ENCODE measurements at regions not wholly inside any gene's neighbourhood (a gene's known extent, or its start where the extent isn't known, plus 50 kb on each side); places are given as distances from the start of the nearest gene placed in this dataset.

DNA sequence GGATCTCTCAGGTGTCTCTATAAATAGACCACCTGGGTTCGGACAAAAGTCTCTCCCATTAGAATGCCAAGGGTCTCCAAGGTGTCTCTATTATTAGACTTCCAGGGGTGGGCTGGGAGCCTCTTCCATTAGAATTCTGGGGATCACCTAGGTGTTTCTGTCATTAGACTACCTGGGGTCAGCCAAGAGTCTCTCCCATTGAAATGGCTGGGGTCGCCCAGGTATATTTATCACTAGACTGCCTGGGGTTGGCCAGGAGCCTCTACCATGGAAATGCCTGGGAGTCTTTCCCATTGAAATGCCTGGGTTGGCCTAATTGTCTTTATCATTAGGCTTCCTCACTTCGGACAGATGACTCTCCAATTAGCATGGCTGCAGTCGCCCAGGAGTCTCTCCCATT, 1565.5 kb downstream of the UQCRFS1 start:
- H3K4me3 ChIP-seq (ENCODE audit: low read depth in 1 of 2, low read length in 2 of 2), result no peak overlapping the region
- H3K9me3 ChIP-seq (ENCODE audit: control insufficient read depth in 1 of 2, low read length in 2 of 2), result peaks cover 15 to 37% of the 10 kb centered on the region in 2 donors
- H3K27me3 ChIP-seq (ENCODE audit: control insufficient read depth in 1 of 2, insufficient read depth in 2 of 2, low read length in 2 of 2), result no peaks in the 10 kb centered on the region
- H3K9ac ChIP-seq (ENCODE audit: low read depth in 1 of 2, low read length in 2 of 2), result no peak overlapping the region
- no peaks in the 10 kb centered on the region for H3K4me1 ChIP-seq (ENCODE audit: control insufficient read depth in 1 of 2, insufficient read depth in 2 of 2, low read length in 2 of 2)
- H3K27ac ChIP-seq (ENCODE audit: low read depth, low read length), result no peak overlapping the region
- no peaks in the 10 kb centered on the region for H3K36me3 ChIP-seq (ENCODE audit: control insufficient read depth in 1 of 2, insufficient read depth in 2 of 2, low read length in 2 of 2)

DNA sequence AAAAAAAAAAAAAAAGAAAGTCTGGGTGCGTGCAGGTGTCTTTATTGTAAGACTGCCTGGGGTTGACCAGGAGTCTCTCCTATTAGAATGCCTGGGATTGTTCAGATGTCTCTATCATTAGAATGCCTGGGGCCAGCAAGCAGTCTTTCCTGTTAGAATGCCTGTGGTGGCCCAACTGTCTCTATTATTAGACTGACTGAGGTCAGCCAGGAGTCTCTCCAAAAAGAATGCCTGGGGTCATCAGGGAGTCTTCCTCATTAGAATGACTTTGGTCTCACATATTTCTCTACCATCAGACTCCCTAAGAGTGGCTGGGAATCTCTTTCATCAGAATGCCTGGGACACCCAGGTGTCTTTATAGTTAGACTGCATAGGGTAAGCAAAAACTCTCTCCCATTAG, 1577.5 kb downstream of the UQCRFS1 start:
- peaks cover 26 to 48% of the 10 kb centered on the region in 2 donors for H3K9me3 ChIP-seq (ENCODE audit: control insufficient read depth in 1 of 2, low read length in 2 of 2)

GRCh38 chr19:27618006-27618405, 1594.9 kb downstream of the UQCRFS1 start:
- no peak overlapping the region for H3K9ac ChIP-seq (ENCODE audit: low read depth in 1 of 2, low read length in 2 of 2)
- H3K36me3 ChIP-seq (ENCODE audit: control insufficient read depth in 1 of 2, insufficient read depth in 2 of 2, low read length in 2 of 2), result no peaks in the 10 kb centered on the region
- H3K4me1 ChIP-seq (ENCODE audit: control insufficient read depth in 1 of 2, insufficient read depth in 2 of 2, low read length in 2 of 2), result no peaks in the 10 kb centered on the region
- no peak overlapping the region for H3K27ac ChIP-seq (ENCODE audit: low read depth, low read length)
- H3K27me3 ChIP-seq (ENCODE audit: control insufficient read depth in 1 of 2, insufficient read depth in 2 of 2, low read length in 2 of 2), result no peaks in the 10 kb centered on the region
- peaks cover 23 to 77% of the 10 kb centered on the region in 2 donors for H3K9me3 ChIP-seq (ENCODE audit: control insufficient read depth in 1 of 2, low read length in 2 of 2)
- no peak overlapping the region for H3K4me3 ChIP-seq (ENCODE audit: low read depth in 1 of 2, low read length in 2 of 2)

More for the DNA sequence above, 1577.5 kb downstream of the UQCRFS1 start:
- no peaks in the 10 kb centered on the region for H3K36me3 ChIP-seq (ENCODE audit: control insufficient read depth in 1 of 2, insufficient read depth in 2 of 2, low read length in 2 of 2)
- H3K9ac ChIP-seq (ENCODE audit: low read depth in 1 of 2, low read length in 2 of 2), result no peak overlapping the region
- no peaks in the 10 kb centered on the region for H3K4me1 ChIP-seq (ENCODE audit: control insufficient read depth in 1 of 2, insufficient read depth in 2 of 2, low read length in 2 of 2)
- H3K4me3 ChIP-seq (ENCODE audit: low read depth in 1 of 2, low read length in 2 of 2), result no peak overlapping the region
- no peak overlapping the region for H3K27ac ChIP-seq (ENCODE audit: low read depth, low read length)
- no peaks in the 10 kb centered on the region for H3K27me3 ChIP-seq (ENCODE audit: control insufficient read depth in 1 of 2, insufficient read depth in 2 of 2, low read length in 2 of 2)

DNA sequence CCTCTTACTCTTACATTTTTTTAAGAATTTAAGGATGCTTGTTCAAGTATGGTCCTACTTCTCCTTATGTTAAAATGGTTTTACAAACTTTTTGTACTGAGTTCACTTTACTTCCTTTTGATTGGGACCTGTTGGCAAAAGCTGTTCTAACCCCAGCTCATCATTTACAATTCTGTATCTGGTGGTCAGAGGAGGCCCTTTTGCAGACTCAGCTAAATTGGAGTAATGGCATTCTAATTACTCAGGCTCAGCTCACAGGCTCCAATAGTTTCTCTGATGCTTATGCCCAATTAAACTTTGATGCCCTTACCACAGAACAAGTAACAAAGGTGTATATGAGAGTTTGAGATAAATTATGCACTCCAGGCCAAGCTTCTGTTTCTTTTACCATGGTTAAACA, 1632.0 kb downstream of the UQCRFS1 start:
- H3K36me3 ChIP-seq (ENCODE audit: control insufficient read depth in 1 of 2, insufficient read depth in 2 of 2, low read length in 2 of 2), result no peaks in the 10 kb centered on the region
- no peaks in the 10 kb centered on the region for H3K27me3 ChIP-seq (ENCODE audit: control insufficient read depth in 1 of 2, insufficient read depth in 2 of 2, low read length in 2 of 2)
- H3K9ac ChIP-seq (ENCODE audit: low read depth in 1 of 2, low read length in 2 of 2), result no peak overlapping the region
- H3K9me3 ChIP-seq (ENCODE audit: control insufficient read depth in 1 of 2, low read length in 2 of 2), result peaks cover 31 to 71% of the 10 kb centered on the region in 2 donors
- H3K4me1 ChIP-seq (ENCODE audit: control insufficient read depth in 1 of 2, insufficient read depth in 2 of 2, low read length in 2 of 2), result no peaks in the 10 kb centered on the region
- no peak overlapping the region for H3K4me3 ChIP-seq (ENCODE audit: low read depth in 1 of 2, low read length in 2 of 2)
- no peak overlapping the region for H3K27ac ChIP-seq (ENCODE audit: low read depth, low read length)
